DND-41 (cell line): ENCODE measurements at regions not wholly inside any gene's neighbourhood (a gene's known extent, or its start where the extent isn't known, plus 50 kb on each side); places are given as distances from the start of the nearest gene placed in this dataset.

Experiments
- EZH2 ChIP-seq: IDR thresholded peaks from 3 replicates; pipeline ENCODE4 v1.6.1; 2012; ENCODE audit warnings: borderline replicate concordance, low read depth, mild to moderate bottlenecking, moderate library complexity, low read length, inconsistent platforms; ENCODE audit not compliant: severe bottlenecking
- TF ChIP-seq, protein P1 (sequence below): IDR thresholded peaks from 2 replicates; pipeline ENCODE4 v1.5.1; 2012; ENCODE audit warnings: borderline replicate concordance, low read length, moderate library complexity, mild to moderate bottlenecking; ENCODE audit not compliant: poor library complexity, severe bottlenecking; ENCODE audit errors: extremely low read depth

DNA sequence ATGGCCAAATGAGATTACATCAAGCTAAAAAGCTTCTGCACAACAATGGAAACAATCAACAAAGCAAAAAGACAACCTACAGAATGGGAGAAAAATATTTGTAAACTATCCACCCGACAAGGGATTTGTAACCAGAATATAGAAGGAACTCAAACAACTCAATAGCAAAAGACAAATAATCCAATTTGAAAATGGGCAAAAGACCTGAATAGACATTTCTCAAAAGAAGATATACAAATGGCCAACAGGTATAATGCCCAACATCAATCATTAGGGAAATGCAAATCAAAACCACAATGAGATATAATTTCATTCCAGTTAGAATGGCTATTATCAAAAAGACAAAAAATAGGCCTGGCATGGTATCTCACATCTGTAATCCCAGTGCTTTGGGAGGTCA lies 140.0 kb downstream of the GLUL start:
- TF ChIP-seq, protein P1, sequence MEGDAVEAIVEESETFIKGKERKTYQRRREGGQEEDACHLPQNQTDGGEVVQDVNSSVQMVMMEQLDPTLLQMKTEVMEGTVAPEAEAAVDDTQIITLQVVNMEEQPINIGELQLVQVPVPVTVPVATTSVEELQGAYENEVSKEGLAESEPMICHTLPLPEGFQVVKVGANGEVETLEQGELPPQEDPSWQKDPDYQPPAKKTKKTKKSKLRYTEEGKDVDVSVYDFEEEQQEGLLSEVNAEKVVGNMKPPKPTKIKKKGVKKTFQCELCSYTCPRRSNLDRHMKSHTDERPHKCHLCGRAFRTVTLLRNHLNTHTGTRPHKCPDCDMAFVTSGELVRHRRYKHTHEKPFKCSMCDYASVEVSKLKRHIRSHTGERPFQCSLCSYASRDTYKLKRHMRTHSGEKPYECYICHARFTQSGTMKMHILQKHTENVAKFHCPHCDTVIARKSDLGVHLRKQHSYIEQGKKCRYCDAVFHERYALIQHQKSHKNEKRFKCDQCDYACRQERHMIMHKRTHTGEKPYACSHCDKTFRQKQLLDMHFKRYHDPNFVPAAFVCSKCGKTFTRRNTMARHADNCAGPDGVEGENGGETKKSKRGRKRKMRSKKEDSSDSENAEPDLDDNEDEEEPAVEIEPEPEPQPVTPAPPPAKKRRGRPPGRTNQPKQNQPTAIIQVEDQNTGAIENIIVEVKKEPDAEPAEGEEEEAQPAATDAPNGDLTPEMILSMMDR: no peak
- TF ChIP-seq EZH2: no peak
